Medulla oblongata (tissue), 1 donor: ENCODE measurements at regions not wholly inside any gene's neighbourhood (a gene's known extent, or its start where the extent isn't known, plus 50 kb on each side); places are given as distances from the start of the nearest gene placed in this dataset.

Experiments used
- DNase-seq: peaks from one replicate; pipeline ENCODE4 v3.0.0-alpha.2; 2015; ENCODE audit errors: extremely low spot score

- DNase-seq = no peak
These were observed 68.8 kb upstream of the KCNJ15 start for GRCh38 chr21:38188037-38188436.

GRCh38 chr21:38196036-38196435, 60.8 kb upstream of the KCNJ15 start:
- DNase-seq = no peak

GRCh38 chr21:38202811-38203210, 54.0 kb upstream of the KCNJ15 start:
- no peak for DNase-seq

- DNase-seq = no peak
These were observed 53.6 kb upstream of the KCNJ15 start for GRCh38 chr21:38203229-38203628.

GRCh38 chr21:38205940-38206339, 50.9 kb upstream of the KCNJ15 start:
- no peak for DNase-seq

- DNase-seq = no peak
These were observed 50.1 kb upstream of the KCNJ15 start for GRCh38 chr21:38206646-38207045.
